ENCODE measurements at regions not wholly inside any gene's neighbourhood (a gene's known extent, or its start where the extent isn't known, plus 50 kb on each side); places are given as distances from the start of the nearest gene placed in this dataset.

DNA sequence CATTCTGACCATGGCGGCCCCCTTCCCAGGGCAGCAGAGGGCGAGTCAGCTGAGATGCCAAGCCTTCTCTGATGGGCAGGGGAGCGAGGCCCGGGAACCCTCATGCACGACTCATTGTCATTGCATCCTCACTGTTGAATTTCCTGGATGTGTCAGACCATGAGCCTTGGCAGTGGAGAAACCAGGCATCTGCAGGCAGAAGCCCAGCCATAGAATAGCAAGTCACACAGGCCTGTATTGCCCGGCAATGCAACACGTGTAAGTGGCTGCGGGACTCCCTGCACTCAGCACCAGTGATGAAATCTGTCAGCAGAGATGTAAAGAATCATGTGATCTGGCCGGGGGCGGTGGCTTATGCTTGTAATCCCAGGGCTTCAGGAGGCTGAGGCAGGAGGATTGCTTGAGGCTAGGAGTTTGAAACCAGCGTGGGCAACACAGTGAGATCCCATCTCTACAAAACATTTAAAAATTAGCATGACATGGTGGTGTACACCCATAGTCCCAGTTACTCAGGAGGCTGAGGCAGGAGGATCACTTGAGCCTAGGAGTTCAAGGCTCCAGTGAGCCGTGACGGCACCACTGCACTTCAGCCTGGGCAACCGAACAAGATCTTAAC is 199.7 kb downstream of the KATNAL1 start:
- DNase-seq (ENCODE audit: low read depth): no peak

DNA sequence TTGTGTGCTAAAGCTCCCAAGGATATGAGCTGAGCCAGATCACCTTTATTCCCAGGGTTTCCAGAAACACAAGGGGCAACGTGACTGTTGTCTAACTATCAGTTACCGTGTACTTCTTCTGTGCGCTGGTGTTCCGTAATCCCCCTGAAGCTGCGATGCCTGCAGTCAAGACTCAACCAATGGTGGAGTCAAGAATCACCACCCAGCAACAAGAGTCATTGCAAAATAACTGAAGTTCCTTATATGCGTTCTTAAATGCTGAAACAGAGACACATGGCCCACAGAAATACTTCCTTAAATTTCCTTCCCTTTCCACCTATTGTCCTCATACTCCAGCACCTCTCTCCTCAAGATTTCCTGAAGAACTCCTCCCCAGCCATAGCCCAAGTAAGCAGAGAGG is 200.2 kb downstream of the KATNAL1 start:
- DNase-seq (ENCODE audit: low read depth): no peak

DNA sequence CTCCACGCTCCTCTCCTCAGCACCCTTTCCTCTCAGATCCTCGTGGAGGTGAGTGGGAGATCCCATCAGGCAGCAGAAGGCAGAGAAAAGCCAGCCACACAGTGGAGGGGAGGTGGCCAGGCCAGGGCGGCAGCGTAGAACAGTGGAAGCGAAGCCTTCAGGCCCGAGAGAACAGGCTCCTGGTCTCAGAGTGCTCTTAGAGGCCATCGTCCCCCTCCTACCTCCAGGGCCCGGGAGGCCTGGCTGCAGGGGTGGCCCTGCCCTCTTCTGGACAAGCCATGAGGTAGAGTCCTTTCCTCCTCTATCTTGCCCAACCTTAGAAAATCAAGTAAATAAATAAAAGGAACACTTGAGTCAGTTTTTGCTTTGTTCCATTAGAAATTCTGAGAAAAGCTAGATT is 202.0 kb downstream of the KATNAL1 start:
- DNase-seq (ENCODE audit: low read depth): no peak

DNA sequence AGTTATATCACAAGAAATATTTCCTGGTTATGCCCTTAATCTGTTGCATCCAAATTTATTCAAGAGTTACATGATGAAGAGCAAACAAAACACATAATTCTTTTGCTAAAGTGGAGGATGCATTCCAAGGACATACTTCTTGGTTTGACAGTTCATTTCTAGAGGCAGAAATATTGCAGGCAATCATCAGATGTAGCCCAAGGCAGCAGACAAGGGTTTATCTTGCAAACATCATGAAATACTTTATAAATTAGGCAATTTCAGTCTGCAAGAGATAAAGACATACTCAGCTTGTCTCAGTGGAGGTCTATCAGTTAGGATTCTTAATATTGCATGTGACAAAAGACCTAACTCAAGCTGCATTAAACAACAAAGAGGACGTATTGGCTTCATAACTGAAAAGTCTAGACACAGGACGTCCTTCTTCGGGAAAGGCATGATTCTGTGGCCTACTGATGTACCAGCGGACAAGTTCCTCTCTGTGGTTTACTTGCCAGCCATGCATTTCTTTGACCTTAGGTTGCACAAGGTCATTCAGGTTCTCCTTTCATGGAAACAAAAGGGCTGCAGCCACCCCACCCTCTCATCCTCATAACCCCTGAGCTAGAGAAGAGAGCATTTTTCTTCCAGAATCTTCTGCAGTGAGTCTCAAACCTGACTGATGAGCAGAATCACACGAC is 204.1 kb downstream of the KATNAL1 start:
- no peak for DNase-seq (ENCODE audit: low read depth)

DNA sequence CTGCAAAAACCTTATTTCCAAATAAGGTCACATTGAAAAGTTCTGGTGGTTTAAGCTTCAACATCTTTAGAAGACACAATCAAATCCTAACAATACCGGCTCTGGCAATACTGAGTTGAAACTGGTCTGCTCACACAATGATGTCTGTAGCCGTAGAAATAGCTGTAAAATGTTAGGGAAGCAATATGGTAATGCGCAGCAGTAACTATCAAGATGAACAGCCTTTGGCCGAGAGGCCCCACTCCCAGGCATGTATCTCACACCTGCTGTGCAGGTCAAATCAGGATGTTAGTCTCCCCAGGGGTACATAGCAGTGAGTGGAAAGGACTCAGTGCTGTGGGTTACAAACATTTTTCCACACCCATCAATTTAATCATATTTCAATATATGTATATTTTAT is 207.1 kb downstream of the KATNAL1 start:
- DNase-seq (ENCODE audit: low read depth): no peak

DNA sequence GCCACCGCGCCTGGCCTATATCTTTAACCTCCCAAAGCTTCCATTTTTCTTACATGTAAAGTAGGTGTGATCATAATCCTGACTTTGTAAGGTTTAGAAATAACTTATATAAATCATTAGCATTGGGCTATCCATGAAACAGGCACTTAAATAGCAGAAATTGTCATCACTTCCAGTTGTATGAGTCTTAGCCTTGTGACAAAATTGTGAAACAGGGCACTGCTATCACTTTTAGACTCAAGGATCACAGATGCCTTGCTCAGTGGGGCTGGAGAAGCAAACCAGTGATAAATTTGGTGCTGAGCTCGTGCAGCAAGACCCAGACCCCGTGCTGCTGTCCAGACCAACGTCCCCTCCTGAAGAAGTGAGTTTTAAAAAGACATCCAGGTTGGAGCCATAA is 209.7 kb downstream of the KATNAL1 start:
- no peak for DNase-seq (ENCODE audit: low read depth)

DNA sequence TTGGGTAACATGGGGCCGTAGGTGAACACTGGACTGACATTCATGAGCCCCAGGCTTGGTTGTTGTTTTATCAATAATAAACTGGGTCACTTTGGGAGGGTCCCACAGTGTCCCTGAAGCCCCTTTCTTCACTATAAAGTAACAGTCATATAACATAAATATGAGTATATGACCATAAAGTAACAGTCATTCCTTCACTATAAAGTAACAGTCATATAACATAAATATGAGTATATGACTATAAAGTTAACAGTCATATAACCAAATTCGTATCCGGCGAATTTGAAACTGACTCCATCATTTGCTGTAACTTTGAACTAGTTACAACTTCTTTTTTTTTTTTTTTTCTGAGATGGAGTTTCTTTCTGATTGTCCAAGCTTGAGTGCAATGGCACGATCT is 210.3 kb downstream of the KATNAL1 start:
- no peak for DNase-seq (ENCODE audit: low read depth)

DNA sequence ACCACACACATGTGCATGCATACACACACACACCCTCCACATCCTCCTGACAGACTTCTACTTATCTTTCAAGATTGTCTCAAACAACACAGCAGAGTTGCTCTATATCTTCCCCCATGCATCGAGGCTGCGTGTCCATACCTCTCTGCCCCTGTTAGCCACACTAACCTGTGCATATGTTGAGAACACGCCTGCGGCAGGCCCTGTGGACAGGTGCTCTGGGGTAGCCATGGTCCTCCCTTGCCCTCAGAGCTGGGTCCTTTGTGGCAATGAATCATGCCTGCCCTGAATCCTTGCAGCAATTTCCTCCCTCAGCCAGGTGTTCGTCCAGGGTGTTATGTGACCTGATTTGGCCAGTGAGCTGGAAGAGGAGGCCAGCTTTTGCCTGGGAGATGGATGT is 213.3 kb downstream of the KATNAL1 start:
- DNase-seq (ENCODE audit: low read depth): no peak

DNA sequence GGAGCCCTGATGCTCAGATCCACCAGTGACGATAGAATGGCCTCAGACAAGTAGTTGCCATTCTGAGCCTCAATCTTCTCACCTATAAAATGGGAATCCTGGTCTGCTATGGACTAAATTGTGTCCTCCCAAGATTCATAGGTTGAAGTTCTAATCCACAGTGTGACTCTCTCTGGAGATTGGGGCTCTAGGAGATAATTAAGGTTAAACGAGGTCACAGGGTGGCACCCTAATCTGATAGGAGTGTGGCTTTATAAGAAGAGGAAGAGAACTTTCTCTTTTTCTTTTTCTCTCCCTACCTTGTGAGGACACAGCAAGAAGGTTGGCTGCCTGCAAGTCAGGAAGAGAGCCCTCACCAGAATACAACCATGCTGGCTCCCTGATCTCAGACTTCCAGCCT is 214.1 kb downstream of the KATNAL1 start:
- DNase-seq (ENCODE audit: low read depth): no peak

DNA sequence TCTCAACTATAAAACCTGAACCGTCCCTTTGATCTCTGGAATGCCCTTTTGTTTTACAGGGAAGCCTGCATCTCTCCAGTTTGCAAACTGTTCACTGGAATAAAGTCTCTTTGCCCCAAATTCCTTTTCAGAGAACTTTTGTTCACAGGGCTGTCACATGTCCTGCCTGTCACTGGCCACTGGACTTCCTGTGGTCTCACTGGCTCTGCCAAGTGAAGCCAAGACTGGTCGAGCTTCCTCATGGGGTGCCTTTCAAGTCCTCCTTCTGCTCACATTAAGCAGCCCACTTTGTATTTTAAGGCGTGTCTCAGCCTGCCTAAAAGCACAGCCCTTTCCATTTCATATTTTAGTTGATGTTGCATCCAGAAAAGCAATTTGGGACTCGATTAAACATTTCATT is 215.7 kb downstream of the KATNAL1 start:
- DNase-seq (ENCODE audit: low read depth): no peak

DNA sequence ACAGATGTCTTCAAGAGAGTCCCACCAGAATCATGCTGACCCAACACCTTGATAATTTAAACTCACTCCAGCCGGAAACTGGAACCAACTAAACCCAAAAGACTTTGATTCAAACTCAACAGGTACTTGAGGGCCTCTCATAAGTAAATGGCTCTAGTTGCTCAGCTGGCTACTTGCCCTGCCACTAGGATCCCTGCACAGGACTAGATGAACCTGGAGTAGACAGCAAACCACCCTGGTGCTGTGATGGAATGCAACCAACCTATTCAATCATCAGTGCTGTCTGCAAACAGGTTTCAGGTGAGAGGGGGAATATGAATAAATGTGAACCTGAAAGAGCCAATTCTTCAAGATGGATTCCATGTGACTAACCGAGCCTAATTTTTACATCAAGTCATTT is 216.3 kb downstream of the KATNAL1 start:
- DNase-seq (ENCODE audit: low read depth): no peak

DNA sequence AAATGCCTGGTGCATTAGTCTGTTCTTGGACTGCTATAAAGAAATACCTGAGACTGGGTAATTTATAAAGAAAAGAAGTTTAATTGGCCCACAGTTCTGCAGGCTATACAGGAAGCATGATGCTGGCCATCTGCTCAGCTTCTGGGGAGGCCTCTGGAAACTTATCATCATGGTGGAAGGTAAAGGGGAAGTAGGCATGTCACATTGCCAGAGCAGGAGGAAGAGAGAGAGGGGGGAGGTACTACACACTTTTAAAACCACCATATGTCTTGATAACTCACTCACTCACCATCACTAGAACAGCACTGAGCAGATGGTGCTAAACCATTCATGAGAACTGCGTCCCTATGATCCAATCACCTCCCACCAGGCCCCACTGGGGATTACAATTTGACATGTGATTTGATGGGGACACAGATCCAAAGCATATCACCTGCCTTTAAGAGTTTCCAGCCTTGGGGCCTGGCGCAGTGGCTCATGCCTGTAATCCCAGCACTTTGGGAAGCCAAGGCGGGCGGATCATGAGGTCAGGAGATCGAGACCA is 219.0 kb downstream of the KATNAL1 start:
- DNase-seq (ENCODE audit: low read depth): no peak

DNA sequence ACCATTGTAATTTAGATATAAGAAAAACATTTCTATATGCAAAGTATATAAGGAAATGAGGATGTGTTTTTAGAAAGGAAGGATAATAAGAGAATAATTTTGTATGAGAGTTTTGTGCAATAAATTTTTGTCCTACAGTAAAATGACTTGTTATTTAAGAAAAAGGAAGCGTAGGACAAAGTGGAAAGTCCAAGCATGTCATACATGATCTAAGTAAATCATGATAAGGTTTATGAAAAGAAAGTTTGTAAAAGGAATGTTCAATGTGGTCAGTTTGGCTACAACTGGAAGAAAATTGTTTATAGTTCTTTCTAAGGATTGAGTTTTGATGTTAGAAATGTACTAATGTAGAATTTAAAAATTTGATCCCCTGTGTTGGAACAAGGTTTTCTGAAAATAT is 222.3 kb downstream of the KATNAL1 start:
- DNase-seq (ENCODE audit: low read depth): no peak

DNA sequence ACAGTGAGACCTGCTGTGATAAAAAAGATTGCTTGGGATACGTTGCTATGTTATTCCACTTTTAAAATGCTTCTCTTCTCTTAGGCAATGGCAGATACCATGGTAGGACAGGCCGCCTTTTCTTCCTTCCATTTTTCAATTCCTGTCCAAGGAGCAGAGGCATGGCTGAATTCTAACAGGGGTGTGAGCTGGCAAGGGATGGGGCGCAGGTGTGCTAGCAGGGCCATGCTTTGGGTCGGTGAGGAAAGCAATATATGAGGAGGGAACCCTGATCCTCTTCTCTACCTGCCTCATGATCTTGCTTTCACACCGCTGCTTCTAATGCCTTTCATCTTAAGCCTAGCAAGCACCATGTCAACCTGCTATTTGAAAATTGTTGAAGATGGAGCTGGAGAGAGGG is 225.0 kb downstream of the KATNAL1 start:
- no peak for DNase-seq (ENCODE audit: low read depth)

DNA sequence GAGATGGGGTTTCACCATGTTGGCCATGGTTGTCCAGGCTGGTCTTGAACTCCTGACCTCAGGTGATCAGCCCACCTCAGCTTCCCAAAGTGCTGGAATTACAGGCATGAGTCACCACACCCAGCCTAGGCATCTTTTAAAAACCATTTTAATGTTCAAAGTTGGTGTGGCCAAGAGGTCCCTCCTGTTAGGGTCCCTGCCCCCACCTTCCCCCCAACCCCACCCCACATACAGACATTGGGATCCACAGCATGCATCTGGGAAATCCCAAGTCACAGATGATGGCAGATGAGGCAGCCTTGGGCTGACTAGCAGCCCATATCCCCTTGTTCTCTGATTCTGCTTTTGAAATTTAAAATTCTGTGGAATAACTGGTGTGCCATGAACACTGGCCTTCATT is 226.0 kb downstream of the KATNAL1 start:
- DNase-seq (ENCODE audit: low read depth): no peak

DNA sequence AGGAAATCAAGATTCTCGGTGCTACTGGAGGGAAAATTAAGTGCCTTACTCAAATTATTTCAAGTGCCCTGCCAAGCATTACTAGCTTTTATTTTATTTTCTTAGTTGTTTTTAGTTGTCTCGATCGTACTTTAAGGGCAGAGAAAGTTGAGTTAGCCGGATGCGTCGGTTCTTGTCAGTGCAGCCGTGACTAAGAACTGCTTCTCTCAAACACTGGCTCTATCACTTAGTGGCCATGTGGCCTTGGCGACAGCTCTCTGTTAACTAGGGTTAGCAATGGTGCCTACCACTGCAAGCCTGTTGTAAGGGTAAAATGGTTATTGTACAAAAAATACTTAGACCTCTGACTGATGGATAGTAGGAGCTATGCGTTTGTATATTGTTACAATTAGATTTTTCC is 227.8 kb downstream of the KATNAL1 start:
- DNase-seq (ENCODE audit: low read depth): no peak

DNA sequence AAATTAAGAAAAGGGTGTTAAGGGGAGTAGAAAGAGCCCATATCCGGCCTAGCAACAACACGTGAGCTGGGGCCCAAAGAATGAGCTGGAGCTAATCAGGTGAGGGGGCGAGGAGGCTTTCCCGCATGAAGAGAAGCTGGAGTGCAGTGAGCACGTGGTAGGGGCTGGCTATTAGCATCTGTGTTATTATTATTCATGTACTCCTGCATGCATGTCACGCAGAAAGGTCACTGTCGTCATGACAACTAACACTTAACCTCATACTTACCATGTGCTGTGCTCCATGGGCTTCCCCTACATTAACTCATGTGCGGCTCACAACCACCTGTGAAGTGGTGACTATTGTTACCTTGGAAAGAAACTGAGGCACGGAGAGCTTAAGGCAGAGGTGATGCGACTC is 227.6 kb upstream of the UBL3 start:
- no peak for DNase-seq (ENCODE audit: low read depth)

DNA sequence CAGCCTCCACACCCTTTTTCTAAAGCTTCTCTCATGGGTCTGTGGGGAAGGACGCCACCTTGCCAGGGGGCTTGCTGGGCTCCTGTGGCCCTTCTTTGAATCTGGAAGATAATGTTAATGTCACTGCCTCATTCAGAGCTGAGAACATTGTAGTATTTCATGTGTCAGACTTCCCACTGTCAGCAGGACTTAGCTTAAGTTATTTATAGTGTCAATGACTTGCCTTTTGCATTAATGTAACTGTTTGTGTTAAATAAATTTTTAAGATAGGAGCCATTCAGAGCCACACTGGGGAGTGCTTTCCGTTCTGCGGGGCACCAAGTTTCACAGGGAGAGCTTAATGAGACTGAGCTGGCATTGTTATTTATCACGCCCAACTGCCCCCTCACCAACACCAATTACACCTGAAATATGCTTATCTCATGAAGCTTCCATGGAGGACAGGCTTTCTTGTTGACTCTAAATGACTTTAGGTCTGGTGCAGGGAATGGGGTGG is 226.9 kb upstream of the UBL3 start:
- no peak for DNase-seq (ENCODE audit: low read depth)

DNA sequence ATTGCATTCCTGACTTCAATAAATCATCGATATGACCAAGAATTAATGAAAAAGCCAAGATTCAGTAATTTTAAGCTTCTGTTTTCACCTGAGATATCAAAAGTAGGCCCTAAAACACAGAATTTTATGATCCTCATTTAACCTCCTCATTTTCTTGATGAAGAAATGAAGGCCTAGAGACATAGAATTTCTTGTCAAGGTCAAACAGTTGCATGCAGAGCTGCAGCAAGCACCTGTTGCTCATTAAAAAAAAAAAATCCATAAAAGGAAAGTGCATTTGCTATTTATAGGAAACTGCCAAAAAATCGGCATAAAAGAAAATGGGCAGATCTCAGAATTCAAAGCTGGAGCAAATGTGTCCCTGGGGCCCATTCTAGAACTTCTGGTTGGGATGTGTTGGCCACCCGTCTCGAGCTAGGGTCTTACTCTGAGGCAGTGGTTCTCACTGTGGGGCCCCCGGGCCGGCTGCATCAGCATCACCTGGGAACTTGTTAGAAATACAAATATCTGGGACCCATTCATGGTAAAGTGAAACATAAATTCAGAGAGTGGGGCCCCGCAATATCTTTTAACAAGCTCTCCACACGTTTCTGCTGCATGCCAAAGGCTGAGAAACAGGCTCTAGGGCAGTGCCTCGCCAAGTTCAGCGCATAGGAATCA is 224.7 kb upstream of the UBL3 start:
- no peak for DNase-seq (ENCODE audit: low read depth)

DNA sequence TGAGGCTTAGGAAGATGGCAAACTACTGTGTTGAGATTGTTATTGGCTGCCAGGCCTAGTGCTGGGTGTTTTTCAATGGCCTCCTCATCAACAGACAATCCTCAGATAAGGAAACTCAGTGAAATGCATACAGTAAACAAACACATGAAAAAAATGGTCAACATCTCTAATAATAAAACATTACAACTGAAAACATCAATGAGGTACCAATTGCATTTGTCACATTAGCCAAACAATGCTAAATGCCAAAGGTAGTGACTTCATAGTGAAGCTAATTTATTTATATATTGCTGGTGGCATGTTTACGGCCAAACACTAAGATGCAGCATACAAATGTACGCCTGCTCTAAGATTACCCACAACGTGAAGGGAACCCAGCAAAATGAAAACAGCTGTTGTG is 224.0 kb upstream of the UBL3 start:
- DNase-seq (ENCODE audit: low read depth): no peak

DNA sequence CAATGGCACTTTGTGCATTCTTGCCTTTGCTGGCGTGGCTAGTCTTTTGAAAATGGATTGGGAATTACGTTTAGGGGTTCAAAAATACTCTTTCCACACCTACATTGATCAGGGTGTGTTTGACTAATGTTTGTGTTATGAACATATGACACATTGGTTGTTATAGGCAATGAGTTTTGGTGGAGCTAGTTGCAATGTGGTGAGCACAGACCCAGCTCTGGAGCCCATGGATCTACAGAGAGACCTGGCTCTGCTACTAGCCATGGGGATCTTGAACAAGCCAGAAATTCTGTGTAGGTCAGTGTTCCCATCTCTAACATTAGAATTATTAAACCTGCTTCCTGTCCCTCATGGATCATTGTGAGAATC is 222.4 kb upstream of the UBL3 start:
- no peak for DNase-seq (ENCODE audit: low read depth)

DNA sequence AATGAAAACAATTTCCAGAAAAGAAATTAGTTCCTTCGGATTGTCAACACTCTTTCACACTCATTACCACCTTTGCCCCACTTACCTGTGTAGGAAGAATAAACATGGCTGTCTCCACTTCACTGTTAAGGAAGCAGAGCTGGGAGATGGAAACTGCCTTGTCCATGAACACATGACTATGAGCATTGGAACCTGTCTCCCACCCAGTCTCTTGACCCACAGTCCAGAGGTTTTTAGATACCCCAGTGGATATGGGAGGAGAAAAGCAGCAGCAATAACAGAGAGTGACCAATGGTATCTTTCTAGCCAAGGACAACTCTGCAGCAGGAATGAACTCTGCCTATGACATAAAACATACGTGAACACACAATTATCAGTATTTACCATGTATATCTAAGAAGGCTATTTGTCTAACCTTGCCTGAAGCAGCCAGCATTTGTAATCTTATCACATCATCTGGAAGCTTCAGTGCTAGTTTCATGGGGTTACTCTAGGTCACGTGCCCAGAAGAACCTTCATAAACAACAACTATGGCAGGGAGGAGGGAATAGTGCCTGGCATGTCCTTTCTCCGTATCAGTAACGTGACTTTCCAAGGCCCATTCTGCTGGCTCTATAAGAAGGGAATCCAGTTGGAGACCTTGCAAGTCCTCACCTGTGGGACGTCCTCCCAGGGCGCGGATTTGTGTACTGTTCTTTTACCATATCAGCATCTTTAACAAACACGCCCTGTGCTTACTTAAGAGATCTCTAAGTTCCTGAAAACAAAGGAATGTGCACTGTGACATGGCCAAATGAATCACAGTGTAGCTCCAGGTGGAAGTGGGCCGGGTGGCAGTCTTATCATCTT is 221.8 kb upstream of the UBL3 start:
- DNase-seq (ENCODE audit: low read depth): no peak
